ENCODE measurements at regions not wholly inside any gene's neighbourhood (a gene's known extent, or its start where the extent isn't known, plus 50 kb on each side); places are given as distances from the start of the nearest gene placed in this dataset.
"Not testable (repeated sequence)": the region's sequence is repeated elsewhere in the genome, so short reads cannot be mapped to it uniquely, and the experiment has no call there.

DNA sequence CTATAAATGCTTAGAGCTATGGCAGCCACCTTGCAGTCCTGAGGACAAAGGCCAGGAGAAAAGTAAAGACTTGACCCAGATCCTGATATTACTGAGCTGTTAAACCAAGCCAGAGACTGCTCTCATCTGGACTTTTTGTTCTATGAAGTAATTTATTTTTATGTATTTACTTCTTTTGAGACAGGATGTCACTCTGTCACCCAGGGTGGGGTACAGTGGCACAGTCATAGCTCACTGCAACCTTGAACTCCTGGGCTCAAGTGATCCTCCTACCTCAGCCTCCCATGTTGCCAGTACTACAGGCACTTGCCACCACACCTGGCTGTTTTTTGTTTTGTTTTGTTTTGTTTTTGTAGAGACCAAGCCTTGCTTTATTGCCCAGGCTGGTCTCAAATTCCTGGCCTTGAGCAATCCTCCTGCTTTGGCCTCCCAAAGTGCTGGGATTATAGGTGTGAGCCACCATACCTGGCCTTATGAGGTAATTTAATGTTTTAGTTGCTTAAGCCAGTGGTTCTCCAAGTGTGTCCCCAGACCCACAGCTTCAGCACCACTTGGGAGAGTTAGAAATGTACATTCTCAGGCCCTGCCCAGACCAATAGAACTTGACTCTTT is 112.1 kb downstream of the COPRS start:
- no peak for DNase-seq

DNA sequence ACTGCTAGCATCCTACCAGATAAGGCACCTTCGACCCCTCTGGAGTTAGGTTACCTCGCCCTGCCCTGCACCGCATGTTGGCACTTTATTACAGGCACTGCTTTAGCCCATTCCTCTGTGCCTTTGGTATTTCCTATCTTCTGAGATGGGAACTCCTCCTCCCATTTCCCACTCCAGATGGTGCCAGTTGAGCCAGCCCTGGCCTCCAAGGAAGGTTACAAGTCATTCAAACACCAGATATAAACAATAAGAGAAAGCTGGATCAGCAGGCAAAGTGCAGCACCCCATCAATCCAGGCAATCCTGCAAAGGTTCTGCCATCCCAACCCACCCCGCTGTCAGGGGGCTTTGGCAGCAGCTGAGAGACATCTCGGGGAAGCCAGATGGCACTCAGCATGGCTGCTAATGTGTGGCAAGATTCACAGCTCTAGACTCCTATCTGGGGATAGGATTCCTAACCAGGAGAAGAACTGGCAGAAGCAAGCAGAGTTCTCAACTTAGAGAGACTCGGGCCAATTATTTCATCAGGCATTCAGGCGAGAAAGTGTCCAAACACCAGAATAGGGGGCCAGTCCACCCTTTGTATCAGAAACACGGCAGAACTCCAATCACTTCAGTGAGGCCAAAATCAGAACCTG is 113.0 kb downstream of the COPRS start:
- no peak for DNase-seq

- no peak for DNase-seq
Observed at GRCh38 chr17:31744511-31744951, 114.5 kb downstream of the COPRS start.

- DNase-seq, result no peak
Observed at GRCh38 chr17:31743797-31744196, 115.2 kb downstream of the COPRS start.

DNA sequence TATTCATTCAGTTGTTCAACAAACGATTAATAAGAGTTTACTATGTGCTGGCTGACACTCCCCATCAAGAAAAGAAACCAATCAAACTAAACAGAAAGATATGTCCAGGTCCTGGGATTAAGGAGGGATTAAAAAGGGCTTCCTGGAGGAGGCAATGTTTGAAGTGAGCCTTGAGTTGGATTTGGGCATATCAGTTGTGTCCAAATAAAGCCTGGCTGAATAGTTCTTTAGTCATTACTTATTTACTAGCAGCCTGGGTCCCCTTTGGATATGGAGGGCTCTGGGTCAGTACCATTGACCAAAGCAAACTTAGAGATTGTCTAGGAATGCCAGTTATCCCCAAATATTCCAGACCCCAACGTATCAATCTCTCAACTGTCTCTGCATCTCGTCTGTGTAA is 117.7 kb downstream of the COPRS start:
- DNase-seq, result no peak

DNA sequence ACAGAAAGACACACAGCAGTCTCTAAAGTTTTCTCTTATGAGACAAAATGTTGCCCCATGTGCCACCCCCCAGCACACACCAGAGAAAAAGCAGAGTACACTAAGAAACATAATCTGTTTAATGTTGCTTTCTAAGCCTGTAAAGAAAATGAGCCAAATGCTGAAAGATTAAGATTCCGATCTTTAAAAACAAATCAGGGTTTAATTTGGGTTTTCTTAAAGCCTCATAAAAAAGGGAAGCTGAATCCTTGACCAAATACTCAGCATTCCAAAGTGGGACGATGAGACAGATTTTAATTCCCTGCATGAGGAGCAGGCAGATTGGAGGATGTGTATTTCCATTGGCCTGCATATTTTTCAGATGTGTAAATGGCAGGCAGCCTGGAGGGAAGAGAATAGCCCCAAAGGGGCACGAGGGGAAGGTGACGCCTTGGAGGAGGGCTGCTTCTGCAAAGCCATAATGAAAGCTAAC is 118.4 kb downstream of the COPRS start:
- DNase-seq, result no peak

DNA sequence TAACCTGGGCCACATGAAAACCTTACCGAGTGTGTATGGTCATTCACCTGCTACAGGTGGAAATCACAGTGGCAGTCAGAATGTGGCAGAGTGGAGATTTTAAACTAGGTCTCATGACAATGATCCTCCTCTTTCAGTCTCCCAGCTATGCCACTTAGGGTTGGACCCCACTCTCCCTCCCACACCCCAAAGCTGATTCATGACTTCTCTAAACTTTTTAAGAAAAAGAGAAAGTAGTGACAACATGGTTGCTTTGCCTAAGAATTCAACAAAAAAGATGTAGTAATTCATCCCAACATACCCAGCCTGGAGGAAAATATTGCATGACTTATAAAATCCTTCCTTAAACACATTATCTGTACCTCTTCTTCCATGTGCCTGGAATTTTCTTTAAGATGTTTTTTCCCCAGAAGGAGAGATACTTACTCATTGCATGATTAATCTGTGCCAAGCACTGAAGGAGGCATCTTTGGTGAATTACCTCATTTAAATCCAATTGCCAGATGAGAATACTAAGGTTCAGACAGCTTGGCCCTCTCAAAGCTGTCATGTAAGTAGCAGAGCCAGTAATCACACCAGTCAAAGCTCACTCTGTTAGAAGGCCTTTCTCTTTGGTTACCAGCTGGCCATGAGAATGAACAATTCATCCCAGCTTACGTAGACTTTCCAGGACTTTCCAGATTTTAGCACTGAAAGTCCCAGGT is 119.9 kb downstream of the COPRS start:
- no peak for DNase-seq

- DNase-seq, result no peak
Observed at GRCh38 chr17:31738488-31738887, 120.6 kb downstream of the COPRS start.

DNA sequence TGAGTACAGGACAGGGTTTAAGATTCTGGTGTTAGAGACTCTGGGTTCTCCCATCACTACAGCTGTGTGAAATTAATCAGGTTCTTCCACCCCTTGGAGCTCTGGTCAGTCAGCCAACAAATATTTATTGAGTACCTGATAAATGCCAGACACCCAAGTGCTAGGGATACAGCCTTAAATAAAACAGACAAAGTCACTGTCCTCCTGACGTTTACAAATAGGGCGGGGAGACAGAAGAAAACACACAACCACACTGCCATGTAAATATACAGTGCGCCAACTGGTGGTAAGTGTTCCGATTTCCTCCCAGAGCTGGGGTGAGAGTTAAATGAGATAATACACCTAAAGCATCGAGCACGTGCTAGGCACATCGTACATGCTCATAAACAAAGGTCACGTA is 121.0 kb downstream of the COPRS start:
- no peak for DNase-seq

DNA sequence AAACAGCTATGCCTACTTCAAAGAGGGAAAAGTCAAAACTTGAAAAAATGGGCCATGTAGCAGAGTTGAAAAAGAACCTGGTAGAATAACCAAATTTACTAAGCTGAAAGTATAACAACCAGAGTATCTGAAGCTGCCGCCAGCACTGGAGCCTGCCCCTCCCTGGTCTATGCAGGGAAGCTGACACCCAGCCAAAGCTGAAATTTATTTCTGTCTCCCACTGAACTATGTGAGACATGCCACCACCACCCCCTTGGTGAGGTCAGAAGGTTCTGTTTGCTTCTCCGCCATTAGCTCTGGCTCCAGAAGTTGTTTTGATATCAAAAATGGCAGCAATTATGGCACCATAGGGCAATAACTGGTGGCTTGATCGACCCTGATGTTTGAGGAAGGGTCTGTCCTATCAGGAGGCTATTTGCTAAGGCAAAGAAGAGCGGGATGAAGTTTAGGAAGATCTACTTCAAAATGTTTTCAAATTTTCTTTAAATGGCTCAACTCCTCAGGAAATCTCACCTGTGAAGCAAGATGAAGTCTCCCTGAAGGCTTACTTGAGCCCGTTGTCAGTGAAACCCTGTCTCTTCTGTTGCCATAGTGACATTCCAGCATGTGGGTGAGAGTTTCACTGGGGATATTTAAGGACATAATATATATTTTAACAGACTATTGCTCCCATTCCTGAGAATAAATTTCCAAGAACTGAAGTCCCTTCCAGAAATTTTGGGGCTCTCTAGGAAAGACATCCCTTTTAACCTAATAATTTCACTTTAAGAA is 122.0 kb downstream of the COPRS start:
- no peak for DNase-seq

- no peak for DNase-seq
Observed at GRCh38 chr17:31733326-31733725, 125.7 kb downstream of the COPRS start.

- DNase-seq, result not testable (repeated sequence)
Observed at GRCh38 chr17:31731585-31732154, 127.4 kb downstream of the COPRS start.

GRCh38 chr17:31731118-31731517 is 127.9 kb downstream of the COPRS start:
- no peak for DNase-seq

- DNase-seq, result no peak
Observed at GRCh38 chr17:31726980-31727427, 132.0 kb downstream of the COPRS start.

GRCh38 chr17:31724619-31725018 is 134.4 kb downstream of the COPRS start:
- DNase-seq, result no peak

DNA sequence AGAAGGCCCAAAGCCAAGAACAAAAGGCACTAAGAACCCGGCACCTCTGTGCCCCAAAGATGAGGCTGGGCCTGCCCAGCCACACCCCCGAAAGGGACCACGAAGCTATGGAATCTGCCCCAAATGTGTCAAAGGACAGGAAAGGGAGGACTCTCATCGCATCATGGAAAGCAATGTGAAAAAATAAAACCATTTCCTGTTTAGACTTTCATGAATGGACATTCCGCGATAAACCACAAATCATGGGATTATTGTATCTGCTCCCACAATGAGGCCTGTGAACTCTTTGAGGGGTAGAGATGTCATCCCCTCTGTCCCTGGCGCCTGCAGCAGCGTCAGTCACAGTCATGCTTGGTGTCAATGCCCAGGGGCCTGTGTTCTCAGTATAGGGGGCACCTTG is 135.0 kb downstream of the COPRS start:
- no peak for DNase-seq

DNA sequence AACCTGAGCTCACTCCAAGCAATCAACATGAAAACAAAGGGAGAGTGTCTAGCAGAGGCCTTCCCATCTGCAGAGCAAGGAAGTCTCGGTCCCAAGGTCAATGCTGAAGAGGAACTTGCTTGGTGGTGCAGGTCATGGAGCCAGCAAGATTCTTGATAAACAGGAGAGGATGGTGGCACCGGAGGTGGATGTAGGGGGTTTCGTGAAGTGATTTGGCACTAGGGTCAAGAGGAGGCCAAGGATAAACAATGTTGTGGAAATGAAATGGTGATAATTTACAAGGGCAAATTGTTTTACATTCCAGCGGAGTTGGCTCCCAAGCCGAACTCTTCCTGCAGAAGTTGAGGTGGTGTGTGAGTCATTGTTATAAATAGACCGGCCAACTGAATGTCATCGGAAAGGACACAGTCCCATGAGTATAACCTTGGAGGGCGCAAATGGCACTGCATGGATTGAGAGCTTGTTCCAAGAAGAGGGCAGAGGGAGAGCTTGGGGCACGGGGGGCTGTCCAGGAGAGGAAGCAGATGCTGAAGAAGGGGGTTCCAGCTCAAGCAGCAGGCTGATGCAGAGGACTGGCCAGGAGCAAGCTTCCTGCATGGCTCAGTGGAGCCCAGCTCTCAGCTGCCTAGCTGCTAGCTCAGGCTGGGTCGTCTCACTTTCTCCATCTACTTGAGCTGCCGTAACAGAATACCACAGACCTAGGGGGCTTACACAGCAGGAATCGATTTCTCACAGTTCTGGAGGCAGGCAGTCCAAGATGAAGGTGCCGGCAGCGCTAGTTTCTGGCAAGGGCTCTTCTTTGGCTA is 136.6 kb downstream of the COPRS start:
- no peak for DNase-seq

GRCh38 chr17:31721291-31722025 is 137.6 kb downstream of the COPRS start:
- no peak for DNase-seq

GRCh38 chr17:31717251-31717650 is 141.8 kb downstream of the COPRS start:
- not testable (repeated sequence) for DNase-seq

GRCh38 chr17:31715446-31715845 is 143.6 kb downstream of the COPRS start:
- no peak for DNase-seq

DNA sequence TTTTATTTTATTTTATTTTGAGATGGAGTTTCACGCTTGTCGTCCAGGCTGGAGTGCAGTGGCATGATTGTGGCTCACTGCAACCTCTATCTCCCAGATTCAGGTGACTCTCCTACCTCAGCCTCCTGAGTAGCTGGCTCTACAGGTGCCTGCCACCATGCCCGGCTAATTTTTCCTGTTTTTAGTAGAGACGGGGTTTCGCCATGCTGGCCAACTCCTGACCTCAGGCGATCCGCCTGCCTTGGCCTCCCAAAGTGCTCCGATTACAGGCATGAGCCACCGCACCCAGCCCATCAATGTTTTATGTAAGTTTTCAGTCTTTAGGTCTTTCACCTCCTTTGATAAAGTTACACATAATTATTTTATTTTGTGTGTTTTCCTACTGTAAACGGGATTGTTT is 154.6 kb downstream of the COPRS start:
- no peak for DNase-seq
